Hepatocyte (in vitro differentiated cells): ENCODE measurements at regions not wholly inside any gene's neighbourhood (a gene's known extent, or its start where the extent isn't known, plus 50 kb on each side); places are given as distances from the start of the nearest gene placed in this dataset.

ENCODE experiments used
- EZH2 ChIP-seq: fragments of 200-600 bp; sonication (generic); IDR thresholded peaks from 2 replicates; pipeline ENCODE4 v1.6.1; 2016; ENCODE audit warnings: antibody characterized with exemption, mild to moderate bottlenecking, borderline replicate concordance
- TF ChIP-seq, protein P1 (sequence below): fragments of 200-600 bp; sonication (generic); IDR thresholded peaks from 2 replicates; pipeline ENCODE4 v1.5.1; 2016; ENCODE audit warnings: antibody characterized with exemption, mild to moderate bottlenecking; ENCODE audit not compliant: poor library complexity

DNA sequence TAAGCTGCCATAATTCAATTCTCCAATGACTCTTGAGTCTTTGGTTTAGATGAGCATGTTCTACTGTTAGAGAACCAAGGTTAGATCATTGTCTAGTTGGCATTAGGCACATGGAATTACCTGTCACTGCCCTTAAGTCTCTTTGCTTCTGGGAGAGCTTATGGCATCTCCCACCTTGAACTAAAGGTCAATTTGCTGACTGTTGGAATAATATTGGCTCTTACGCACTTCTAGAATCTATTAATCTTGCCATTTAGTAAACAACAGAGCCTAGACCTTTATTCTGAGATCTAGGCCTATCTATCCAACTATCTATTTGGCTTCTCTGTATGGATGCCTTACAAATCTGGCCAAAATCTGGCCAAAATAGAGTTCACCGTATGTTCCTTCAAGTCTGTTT, 232.0 kb downstream of the STK31 start:
- TF ChIP-seq, protein P1, sequence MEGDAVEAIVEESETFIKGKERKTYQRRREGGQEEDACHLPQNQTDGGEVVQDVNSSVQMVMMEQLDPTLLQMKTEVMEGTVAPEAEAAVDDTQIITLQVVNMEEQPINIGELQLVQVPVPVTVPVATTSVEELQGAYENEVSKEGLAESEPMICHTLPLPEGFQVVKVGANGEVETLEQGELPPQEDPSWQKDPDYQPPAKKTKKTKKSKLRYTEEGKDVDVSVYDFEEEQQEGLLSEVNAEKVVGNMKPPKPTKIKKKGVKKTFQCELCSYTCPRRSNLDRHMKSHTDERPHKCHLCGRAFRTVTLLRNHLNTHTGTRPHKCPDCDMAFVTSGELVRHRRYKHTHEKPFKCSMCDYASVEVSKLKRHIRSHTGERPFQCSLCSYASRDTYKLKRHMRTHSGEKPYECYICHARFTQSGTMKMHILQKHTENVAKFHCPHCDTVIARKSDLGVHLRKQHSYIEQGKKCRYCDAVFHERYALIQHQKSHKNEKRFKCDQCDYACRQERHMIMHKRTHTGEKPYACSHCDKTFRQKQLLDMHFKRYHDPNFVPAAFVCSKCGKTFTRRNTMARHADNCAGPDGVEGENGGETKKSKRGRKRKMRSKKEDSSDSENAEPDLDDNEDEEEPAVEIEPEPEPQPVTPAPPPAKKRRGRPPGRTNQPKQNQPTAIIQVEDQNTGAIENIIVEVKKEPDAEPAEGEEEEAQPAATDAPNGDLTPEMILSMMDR: no peak
- TF ChIP-seq EZH2: no peak
